Gastroesophageal sphincter (tissue), 3 donors: ENCODE measurements at regions not wholly inside any gene's neighbourhood (a gene's known extent, or its start where the extent isn't known, plus 50 kb on each side); places are given as distances from the start of the nearest gene placed in this dataset.

Source experiments
- EP300 ChIP-seq: sonication (generic); formaldehyde crosslinking; IDR thresholded peaks from one replicate; pipeline ENCODE4 v1.6.1; 2017; ENCODE audit warnings: antibody characterized with exemption, mild to moderate bottlenecking
- POLR2AphosphoS5 ChIP-seq: sonication (generic); formaldehyde crosslinking; IDR thresholded peaks from one replicate; pipeline ENCODE4 v1.6.1; 2017; ENCODE audit warnings: antibody characterized with exemption
- TF ChIP-seq, protein P1 (sequence below), 4 experiments: fragments of 200-600 bp in 2 of 4; fragments of 450-650 bp in 2 of 4; sonication (generic) in 1 of 4; IDR thresholded peaks; one replicate each; pipeline ENCODE4 v1.5.1; 2017 to 2019; ENCODE audit warnings: antibody characterized with exemption in 4 of 4, mild to moderate bottlenecking in 2 of 4, moderate library complexity in 2 of 4

- TF ChIP-seq, protein P1, sequence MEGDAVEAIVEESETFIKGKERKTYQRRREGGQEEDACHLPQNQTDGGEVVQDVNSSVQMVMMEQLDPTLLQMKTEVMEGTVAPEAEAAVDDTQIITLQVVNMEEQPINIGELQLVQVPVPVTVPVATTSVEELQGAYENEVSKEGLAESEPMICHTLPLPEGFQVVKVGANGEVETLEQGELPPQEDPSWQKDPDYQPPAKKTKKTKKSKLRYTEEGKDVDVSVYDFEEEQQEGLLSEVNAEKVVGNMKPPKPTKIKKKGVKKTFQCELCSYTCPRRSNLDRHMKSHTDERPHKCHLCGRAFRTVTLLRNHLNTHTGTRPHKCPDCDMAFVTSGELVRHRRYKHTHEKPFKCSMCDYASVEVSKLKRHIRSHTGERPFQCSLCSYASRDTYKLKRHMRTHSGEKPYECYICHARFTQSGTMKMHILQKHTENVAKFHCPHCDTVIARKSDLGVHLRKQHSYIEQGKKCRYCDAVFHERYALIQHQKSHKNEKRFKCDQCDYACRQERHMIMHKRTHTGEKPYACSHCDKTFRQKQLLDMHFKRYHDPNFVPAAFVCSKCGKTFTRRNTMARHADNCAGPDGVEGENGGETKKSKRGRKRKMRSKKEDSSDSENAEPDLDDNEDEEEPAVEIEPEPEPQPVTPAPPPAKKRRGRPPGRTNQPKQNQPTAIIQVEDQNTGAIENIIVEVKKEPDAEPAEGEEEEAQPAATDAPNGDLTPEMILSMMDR (IDR thresholded peaks at IDR 0.05) = no peak
- no peak for TF ChIP-seq EP300
- no peak for TF ChIP-seq POLR2AphosphoS5
These were observed 1239.2 kb downstream of the FAM181B start for GRCh38 chr11:81494431-81494830.
